Endothelial cell of umbilical vein (primary cell): ENCODE measurements at regions not wholly inside any gene's neighbourhood (a gene's known extent, or its start where the extent isn't known, plus 50 kb on each side); places are given as distances from the start of the nearest gene placed in this dataset.

Experiments used
- EZH2 ChIP-seq: IDR thresholded peaks from 2 replicates; pipeline ENCODE4 v1.6.1; 2012; ENCODE audit warnings: borderline replicate concordance, low read depth, mild to moderate bottlenecking, moderate library complexity, low read length, inconsistent platforms; ENCODE audit not compliant: severe bottlenecking
- JUN ChIP-seq: IDR thresholded peaks from 2 replicates; pipeline ENCODE4 v1.6.1; 2011; ENCODE audit warnings: borderline replicate concordance, low read depth; ENCODE audit not compliant: insufficient read length, insufficient read depth
- MYC ChIP-seq: IDR thresholded peaks from one replicate; pipeline ENCODE4 v1.6.1; 2011; ENCODE audit warnings: mild to moderate bottlenecking, low read depth, low read length
- POLR2A ChIP-seq: IDR thresholded peaks from 2 replicates; pipeline ENCODE4 v1.6.1; 2012; ENCODE audit warnings: low read depth, mild to moderate bottlenecking, control low read depth, low read length
- POLR2AphosphoS5 ChIP-seq: IDR thresholded peaks from 2 replicates; pipeline ENCODE4 v1.6.1; 2012; ENCODE audit warnings: low read depth, mild to moderate bottlenecking, control low read depth, low read length, moderate library complexity; ENCODE audit not compliant: insufficient read depth
- TF ChIP-seq, protein P1 (sequence below), 2 donors: IDR thresholded peaks; 1 replicate in 1 of 2; 2 replicates in 1 of 2; pipeline ENCODE4 v1.5.1; 2011; ENCODE audit warnings: low read length in 2 of 2, mild to moderate bottlenecking in 2 of 2, moderate library complexity in 2 of 2, control low read depth in 1 of 2, inconsistent platforms in 1 of 2, low read depth in 1 of 2; ENCODE audit not compliant: insufficient read depth in 1 of 2; ENCODE audit errors: extremely low read depth in 1 of 2
- TF ChIP-seq, protein P2 (sequence below): IDR thresholded peaks from 2 replicates; pipeline ENCODE4 v1.6.1; 2011; ENCODE audit not compliant: insufficient read depth, insufficient read length

GRCh38 chr2:122412360-122412759, 656.9 kb downstream of the TSN start:
- TF ChIP-seq, protein P1, sequence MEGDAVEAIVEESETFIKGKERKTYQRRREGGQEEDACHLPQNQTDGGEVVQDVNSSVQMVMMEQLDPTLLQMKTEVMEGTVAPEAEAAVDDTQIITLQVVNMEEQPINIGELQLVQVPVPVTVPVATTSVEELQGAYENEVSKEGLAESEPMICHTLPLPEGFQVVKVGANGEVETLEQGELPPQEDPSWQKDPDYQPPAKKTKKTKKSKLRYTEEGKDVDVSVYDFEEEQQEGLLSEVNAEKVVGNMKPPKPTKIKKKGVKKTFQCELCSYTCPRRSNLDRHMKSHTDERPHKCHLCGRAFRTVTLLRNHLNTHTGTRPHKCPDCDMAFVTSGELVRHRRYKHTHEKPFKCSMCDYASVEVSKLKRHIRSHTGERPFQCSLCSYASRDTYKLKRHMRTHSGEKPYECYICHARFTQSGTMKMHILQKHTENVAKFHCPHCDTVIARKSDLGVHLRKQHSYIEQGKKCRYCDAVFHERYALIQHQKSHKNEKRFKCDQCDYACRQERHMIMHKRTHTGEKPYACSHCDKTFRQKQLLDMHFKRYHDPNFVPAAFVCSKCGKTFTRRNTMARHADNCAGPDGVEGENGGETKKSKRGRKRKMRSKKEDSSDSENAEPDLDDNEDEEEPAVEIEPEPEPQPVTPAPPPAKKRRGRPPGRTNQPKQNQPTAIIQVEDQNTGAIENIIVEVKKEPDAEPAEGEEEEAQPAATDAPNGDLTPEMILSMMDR (IDR thresholded peaks at IDR 0.05; ENCODE audit: extremely low read depth in 1 of 2, insufficient read depth in 1 of 2, low read depth in 1 of 2, low read length in 2 of 2): no peak
- no peak for TF ChIP-seq POLR2A
- TF ChIP-seq POLR2AphosphoS5: no peak
- no peak for TF ChIP-seq JUN
- TF ChIP-seq EZH2: no peak
- no peak for TF ChIP-seq MYC
- TF ChIP-seq, protein P2, sequence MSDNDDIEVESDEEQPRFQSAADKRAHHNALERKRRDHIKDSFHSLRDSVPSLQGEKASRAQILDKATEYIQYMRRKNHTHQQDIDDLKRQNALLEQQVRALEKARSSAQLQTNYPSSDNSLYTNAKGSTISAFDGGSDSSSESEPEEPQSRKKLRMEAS: no peak
